ENCODE measurements at regions not wholly inside any gene's neighbourhood (a gene's known extent, or its start where the extent isn't known, plus 50 kb on each side); places are given as distances from the start of the nearest gene placed in this dataset.

DNA sequence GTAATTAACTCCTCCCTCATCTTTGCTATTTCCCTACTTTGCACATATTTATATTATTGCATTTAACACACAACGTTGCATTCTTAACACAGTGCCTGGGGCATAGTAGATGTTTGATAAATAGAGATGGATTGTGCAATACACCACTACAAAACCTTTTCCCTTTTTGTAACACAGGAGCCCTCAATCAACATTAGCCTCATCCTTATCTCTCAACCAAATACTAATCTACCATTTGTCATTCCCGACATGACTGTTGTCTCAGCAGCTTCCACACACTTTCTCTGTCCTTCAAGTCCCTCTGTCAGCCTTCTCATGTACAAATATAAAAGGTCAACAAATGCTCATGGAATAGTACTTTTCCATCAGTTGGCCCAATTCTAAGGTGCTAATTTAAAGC, 78.9 kb upstream of the KCNK2 start:
- Histone ChIP-seq H4K5ac (ENCODE audit: low read depth, low read length) (no peak overlapping the region), H3K9ac (ENCODE audit: low read depth, low read length) (no peak overlapping the region), H3K9me3 (ENCODE audit: control insufficient read depth, insufficient read depth, low read length) (no peaks in the 10 kb centered on the region), H3K56ac (ENCODE audit: extremely low read depth, insufficient read depth, low read length) (no peak overlapping the region), H4K8ac (ENCODE audit: low read depth in 2 of 2, low read length in 2 of 2) (no peak overlapping the region), H2AK5ac (ENCODE audit: low read depth, low read length) (no peak overlapping the region), H3K9me1 (ENCODE audit: insufficient read depth, low read length) (peaks cover 5% of the 10 kb centered on the region; the same call in 1 of the 2 replicates), H3K4me1 (ENCODE audit: control insufficient read depth, insufficient read depth, low read length) (peaks cover 2% of the 10 kb centered on the region; the same call in 1 of the 2 replicates), H3K79me1 (ENCODE audit: low read depth in 1 of 2, low read length in 2 of 2) (no peaks in the 10 kb centered on the region), H2AFZ (replicated peaks; ENCODE audit: low read length, poor library complexity) (no peak overlapping the region), H3K4me2 (ENCODE audit: low read depth, low read length) (no peak overlapping the region), H3K4ac (ENCODE audit: low read depth, low read length) (no peak overlapping the region; the same call in 1 of the 2 replicates), H2BK5ac (ENCODE audit: low read depth, low read length, poor library complexity, severe bottlenecking) (no peak overlapping the region), H2BK20ac (ENCODE audit: low read depth, low read length) (no peak overlapping the region; the same call in 1 of the 2 replicates), H3K14ac (replicated peaks; ENCODE audit: low read depth, low read length) (peak overlapping the region; percentile 36; the same call in 1 of the 2 replicates), H2BK120ac (ENCODE audit: low read depth, low read length) (peak overlapping the region; percentile 60; the same call in 1 of the 2 replicates), H3K27ac (ENCODE audit: insufficient read depth, low read length) (no peak overlapping the region), H4K20me1 (ENCODE audit: insufficient read depth, low read length) (no peaks in the 10 kb centered on the region), H3K4me3 (ENCODE audit: insufficient read depth, low read depth, low read length) (no peak overlapping the region), H3K27me3 (ENCODE audit: control insufficient read depth, insufficient read depth, low read length) (no peaks in the 10 kb centered on the region), H3K23ac (ENCODE audit: low read depth, low read length) (no peak overlapping the region), H2AK9ac (replicated peaks; ENCODE audit: low read depth, low read length, poor library complexity) (no peak overlapping the region), H3K36me3 (ENCODE audit: control insufficient read depth, insufficient read depth, low read length) (no peaks in the 10 kb centered on the region), H4K91ac (ENCODE audit: insufficient read depth, low read depth, low read length) (no peak overlapping the region), H2BK15ac (ENCODE audit: low read depth, low read length) (no peak overlapping the region), H3K18ac (ENCODE audit: low read depth, low read length) (no peak overlapping the region)
- dilution Hi-C loops (cut with HindIII; ENCODE audit: low sequenced_read_pairs, unreplicated experiment), result no loop called here
- TF ChIP-seq MAZ (IDR thresholded peaks at IDR 0.05; ENCODE audit: borderline replicate concordance, low read depth, low read length), result no peak
- no peak for TF ChIP-seq RFX5 (IDR thresholded peaks at IDR 0.05; ENCODE audit: low read depth, low read length)
- TF ChIP-seq MAFK (IDR thresholded peaks at IDR 0.05; ENCODE audit: low read depth, low read length), result no peak
- TF ChIP-seq USF2 (IDR thresholded peaks at IDR 0.05; ENCODE audit: low read depth, low read length), result no peak
- peak; percentile 86 for TF ChIP-seq CEBPB (IDR thresholded peaks at IDR 0.05; ENCODE audit: low read depth, low read length)
- no peak for TF ChIP-seq BHLHE40 (IDR thresholded peaks at IDR 0.05; ENCODE audit: low read depth, low read length)
- ChIA-PET CTCF (no interaction called here), POLR2A (ENCODE audit: unreplicated experiment) (no interaction called here)
- no TSS peak for BruUV-seq (replicated peaks)
- WGBS, 2 experiments (ENCODE audit: extremely low coverage in 2 of 2, insufficient read length in 1 of 2), result no CpG with 5 or more reads among the region's 2 CpGs
- in situ Hi-C loops (cut with MboI; ENCODE audit: low sequenced_read_pairs), result no loop called here
- DNase-seq (no peak), ATAC-seq (ENCODE audit: low read depth) (no peak)
- intact Hi-C loops (cut with micrococcal nuclease), result no loop called here

All from IMR-90 (cell line).